ENCODE measurements at regions not wholly inside any gene's neighbourhood (a gene's known extent, or its start where the extent isn't known, plus 50 kb on each side); places are given as distances from the start of the nearest gene placed in this dataset.

GRCh38 chr18:75341897-75342296 lies 85.6 kb downstream of the SMIM21 start:
- Mint-ChIP-seq H3K27ac (ENCODE audit: unreplicated experiment) (no peak overlapping the region), H3K9me3 (ENCODE audit: unreplicated experiment) (no peaks in the 10 kb centered on the region), H3K27me3 (ENCODE audit: unreplicated experiment) (peaks cover 9% of the 10 kb centered on the region), H3K4me1 (ENCODE audit: unreplicated experiment) (no peaks in the 10 kb centered on the region), H3K4me3 (ENCODE audit: unreplicated experiment) (no peak overlapping the region), H3K36me3 (ENCODE audit: unreplicated experiment) (no peaks in the 10 kb centered on the region)
- TF ChIP-seq CTCF (IDR thresholded peaks at IDR 0.05) = no peak
- no peak for DNase-seq (ENCODE audit: extremely low spot score, unreplicated experiment)

GRCh38 chr18:75341267-75341666 lies 86.2 kb downstream of the SMIM21 start:
- Mint-ChIP-seq H3K27me3 (ENCODE audit: unreplicated experiment) (peaks cover 9% of the 10 kb centered on the region), H3K9me3 (ENCODE audit: unreplicated experiment) (no peaks in the 10 kb centered on the region), H3K4me3 (ENCODE audit: unreplicated experiment) (no peak overlapping the region), H3K27ac (ENCODE audit: unreplicated experiment) (no peak overlapping the region), H3K36me3 (ENCODE audit: unreplicated experiment) (no peaks in the 10 kb centered on the region), H3K4me1 (ENCODE audit: unreplicated experiment) (no peaks in the 10 kb centered on the region)
- no peak for TF ChIP-seq CTCF (IDR thresholded peaks at IDR 0.05)
- DNase-seq (ENCODE audit: extremely low spot score, unreplicated experiment) = no peak

- H3K4me3 Mint-ChIP-seq (ENCODE audit: unreplicated experiment) = no peak overlapping the region
- no peaks in the 10 kb centered on the region for H3K9me3 Mint-ChIP-seq (ENCODE audit: unreplicated experiment)
- no peaks in the 10 kb centered on the region for H3K4me1 Mint-ChIP-seq (ENCODE audit: unreplicated experiment)
- H3K27ac Mint-ChIP-seq (ENCODE audit: unreplicated experiment) = no peak overlapping the region
- H3K36me3 Mint-ChIP-seq (ENCODE audit: unreplicated experiment) = no peaks in the 10 kb centered on the region
- peaks cover 9% of the 10 kb centered on the region for H3K27me3 Mint-ChIP-seq (ENCODE audit: unreplicated experiment)
- no peak for TF ChIP-seq CTCF (IDR thresholded peaks at IDR 0.05)
- no peak for DNase-seq (ENCODE audit: extremely low spot score, unreplicated experiment)
Observed at GRCh38 chr18:75339936-75340605, 87.4 kb downstream of the SMIM21 start.
